SU-DHL-6 (cell line): ENCODE measurements at regions not wholly inside any gene's neighbourhood (a gene's known extent, or its start where the extent isn't known, plus 50 kb on each side); places are given as distances from the start of the nearest gene placed in this dataset.

ENCODE experiments used
- H2AFZ ChIP-seq: fragments of 200-600 bp; sonication (generic); 2 replicates; pipeline ENCODE4 v1.6.1; 2014; ENCODE audit warnings: low read depth, mild to moderate bottlenecking, moderate library complexity, mixed read lengths, antibody characterized with exemption, low read length; ENCODE audit not compliant: severe bottlenecking
- H3F3A ChIP-seq: fragments of 200-600 bp; shearing (Covaris generic); 2 replicates; pipeline ENCODE4 v1.6.0; 2016; ENCODE audit warnings: antibody characterized with exemption, mild to moderate bottlenecking; ENCODE audit not compliant: insufficient read depth
- H3K27ac ChIP-seq: fragments of 200-600 bp; sonication (generic); 2 replicates; pipeline ENCODE4 v1.5.1; 2016; ENCODE audit warnings: low read depth, mild to moderate bottlenecking, low read length, moderate library complexity, mixed read lengths
- H3K27me3 ChIP-seq: fragments of 200-600 bp; sonication (generic), shearing (Covaris generic); 2 replicates; pipeline ENCODE4 v1.6.0; 2014; ENCODE audit warnings: mild to moderate bottlenecking, low read length
- H3K36me3 ChIP-seq: fragments of 200-600 bp; sonication (generic); 2 replicates; pipeline ENCODE4 v1.6.1; 2014; ENCODE audit warnings: mild to moderate bottlenecking, low read length, mixed read lengths
- H3K4me2 ChIP-seq: fragments of 300-600, 200-600 bp; shearing (Covaris generic), sonication (generic); 2 replicates; pipeline ENCODE4 v1.6.0; 2014; ENCODE audit warnings: low read length, low read depth, mild to moderate bottlenecking; ENCODE audit not compliant: poor library complexity, severe bottlenecking
- H3K4me3 ChIP-seq: fragments of 200-600 bp; sonication (generic); 2 replicates; pipeline ENCODE4 v1.5.1; 2014; ENCODE audit warnings: antibody characterized with exemption, low read length, mild to moderate bottlenecking, mixed read lengths; ENCODE audit not compliant: insufficient read depth, poor library complexity, severe bottlenecking
- H3K79me2 ChIP-seq: fragments of 200-600 bp; sonication (generic); 2 replicates; pipeline ENCODE4 v1.6.1; 2014; ENCODE audit warnings: mild to moderate bottlenecking, low read length, moderate library complexity; ENCODE audit not compliant: insufficient read depth
- H3K9ac ChIP-seq: fragments of 200-600 bp; sonication (generic); 2 replicates; pipeline ENCODE4 v1.7.0; 2014; ENCODE audit warnings: mild to moderate bottlenecking, low read length
- H3K9me2 ChIP-seq: fragments of 200-600 bp; sonication (generic); replicated peaks from 2 replicates; pipeline ENCODE4 v1.6.1; 2014; ENCODE audit warnings: low read length; ENCODE audit not compliant: insufficient read depth
- H3K9me3 ChIP-seq: fragments of 200-600 bp; sonication (generic); 2 replicates; pipeline ENCODE4 v1.6.1; 2014; ENCODE audit warnings: low read length, mixed read lengths; ENCODE audit not compliant: insufficient read depth
- H4K20me1 ChIP-seq: fragments of 200-600 bp; sonication (generic); 2 replicates; pipeline ENCODE4 v1.6.1; 2014; ENCODE audit warnings: low read depth, mild to moderate bottlenecking, antibody characterized with exemption, low read length, moderate library complexity, mixed read lengths
- EZH2phosphoT487 ChIP-seq: fragments of 200-600 bp; sonication (generic), shearing (Covaris generic); conservative IDR thresholded peaks from 2 replicates; pipeline ENCODE4 v1.6.1; 2018; ENCODE audit warnings: mild to moderate bottlenecking, antibody characterized with exemption, low read length, moderate library complexity, mixed read lengths
- TF ChIP-seq, protein P1 (sequence below): fragments of 200-600 bp; sonication (generic); IDR thresholded peaks from one replicate; pipeline ENCODE4 v1.5.1; 2017; ENCODE audit warnings: antibody characterized with exemption, mild to moderate bottlenecking, low read length, moderate library complexity; ENCODE audit not compliant: insufficient read depth, poor library complexity, severe bottlenecking

DNA sequence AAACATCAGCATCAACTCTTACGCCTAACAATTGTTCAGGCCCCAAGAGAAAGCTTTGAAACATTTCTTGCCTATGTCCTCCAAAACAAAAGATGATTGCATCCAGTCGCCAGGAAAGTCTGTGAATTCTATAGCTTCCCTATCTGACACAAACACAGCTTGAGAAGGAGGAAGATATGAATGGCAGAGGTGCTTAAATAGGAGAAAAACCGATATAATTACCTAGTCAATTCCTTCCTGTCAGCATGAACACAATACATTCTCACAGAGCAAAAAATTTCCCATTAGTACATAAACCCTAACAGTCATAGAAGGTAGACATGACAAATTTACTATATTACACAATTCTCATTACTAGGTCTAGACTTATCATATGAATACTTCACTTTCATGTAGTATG lies 326.5 kb downstream of the CGGBP1 start:
- H3K36me3 ChIP-seq = no peaks in the 10 kb centered on the region
- H3K9me2 ChIP-seq = no peaks in the 10 kb centered on the region
- no peak for TF ChIP-seq EZH2phosphoT487
- TF ChIP-seq, protein P1, sequence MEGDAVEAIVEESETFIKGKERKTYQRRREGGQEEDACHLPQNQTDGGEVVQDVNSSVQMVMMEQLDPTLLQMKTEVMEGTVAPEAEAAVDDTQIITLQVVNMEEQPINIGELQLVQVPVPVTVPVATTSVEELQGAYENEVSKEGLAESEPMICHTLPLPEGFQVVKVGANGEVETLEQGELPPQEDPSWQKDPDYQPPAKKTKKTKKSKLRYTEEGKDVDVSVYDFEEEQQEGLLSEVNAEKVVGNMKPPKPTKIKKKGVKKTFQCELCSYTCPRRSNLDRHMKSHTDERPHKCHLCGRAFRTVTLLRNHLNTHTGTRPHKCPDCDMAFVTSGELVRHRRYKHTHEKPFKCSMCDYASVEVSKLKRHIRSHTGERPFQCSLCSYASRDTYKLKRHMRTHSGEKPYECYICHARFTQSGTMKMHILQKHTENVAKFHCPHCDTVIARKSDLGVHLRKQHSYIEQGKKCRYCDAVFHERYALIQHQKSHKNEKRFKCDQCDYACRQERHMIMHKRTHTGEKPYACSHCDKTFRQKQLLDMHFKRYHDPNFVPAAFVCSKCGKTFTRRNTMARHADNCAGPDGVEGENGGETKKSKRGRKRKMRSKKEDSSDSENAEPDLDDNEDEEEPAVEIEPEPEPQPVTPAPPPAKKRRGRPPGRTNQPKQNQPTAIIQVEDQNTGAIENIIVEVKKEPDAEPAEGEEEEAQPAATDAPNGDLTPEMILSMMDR = no peak
- no peak overlapping the region for H3K27ac ChIP-seq
- H2AFZ ChIP-seq = no peak overlapping the region
- H4K20me1 ChIP-seq = no peaks in the 10 kb centered on the region
- H3K4me3 ChIP-seq = no peak overlapping the region
- H3K27me3 ChIP-seq = no peaks in the 10 kb centered on the region
- no peaks in the 10 kb centered on the region for H3K9me3 ChIP-seq
- no peak overlapping the region for H3K4me2 ChIP-seq
- H3K9ac ChIP-seq = no peak overlapping the region
- no peaks in the 10 kb centered on the region for H3K79me2 ChIP-seq
- no peaks in the 10 kb centered on the region for H3F3A ChIP-seq

DNA sequence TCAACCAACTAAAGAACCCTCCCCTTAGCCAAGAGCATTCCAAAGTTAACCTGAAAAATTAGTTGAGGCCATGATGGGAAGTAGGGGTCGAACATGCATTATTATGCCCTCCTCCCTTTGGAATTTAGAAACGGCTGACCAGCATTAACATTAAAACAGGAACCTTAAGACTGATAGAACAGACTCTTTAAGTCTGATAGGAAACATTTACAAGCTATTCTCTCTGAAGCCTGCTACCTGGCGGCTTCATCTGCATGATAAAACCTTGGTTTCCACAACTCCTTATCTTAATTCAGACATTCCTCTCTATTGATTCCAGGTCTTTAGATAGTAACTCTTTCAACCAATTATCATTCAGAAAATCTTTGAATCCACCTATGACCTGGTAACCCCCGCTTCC lies 331.0 kb downstream of the CGGBP1 start:
- no peak overlapping the region for H3K27ac ChIP-seq
- H3K4me2 ChIP-seq = no peak overlapping the region
- H3K79me2 ChIP-seq = no peaks in the 10 kb centered on the region
- H4K20me1 ChIP-seq = no peaks in the 10 kb centered on the region
- H3K9ac ChIP-seq = no peak overlapping the region
- H3K4me3 ChIP-seq = no peak overlapping the region
- H3K27me3 ChIP-seq = no peaks in the 10 kb centered on the region
- no peaks in the 10 kb centered on the region for H3K9me3 ChIP-seq
- H2AFZ ChIP-seq = no peak overlapping the region
- no peaks in the 10 kb centered on the region for H3F3A ChIP-seq
- no peaks in the 10 kb centered on the region for H3K9me2 ChIP-seq
- TF ChIP-seq, protein P1 = no peak
- no peak for TF ChIP-seq EZH2phosphoT487
- no peaks in the 10 kb centered on the region for H3K36me3 ChIP-seq

DNA sequence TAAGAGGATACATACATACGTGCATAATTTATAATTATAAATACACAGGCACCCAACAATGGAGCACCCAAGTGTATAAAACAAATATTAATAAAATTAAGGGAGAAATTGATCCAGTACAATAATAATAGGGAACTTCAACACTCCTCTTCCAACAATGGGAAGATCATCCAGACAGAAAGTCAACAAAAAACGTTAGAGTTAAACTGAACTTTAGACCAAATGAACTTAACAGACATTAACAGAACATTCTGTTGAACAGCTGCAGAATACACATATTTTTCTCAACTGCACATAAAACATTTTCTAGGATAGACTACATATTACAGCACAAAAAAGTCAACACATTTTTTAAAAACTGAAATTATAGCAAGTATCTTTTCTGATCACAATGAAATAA lies 339.7 kb downstream of the CGGBP1 start:
- no peak overlapping the region for H3K4me3 ChIP-seq
- H3K27me3 ChIP-seq = no peaks in the 10 kb centered on the region
- no peaks in the 10 kb centered on the region for H3F3A ChIP-seq
- no peak overlapping the region for H2AFZ ChIP-seq
- H4K20me1 ChIP-seq = no peaks in the 10 kb centered on the region
- TF ChIP-seq, protein P1 = no peak
- TF ChIP-seq EZH2phosphoT487 = no peak
- no peak overlapping the region for H3K27ac ChIP-seq
- no peaks in the 10 kb centered on the region for H3K36me3 ChIP-seq
- H3K4me2 ChIP-seq = no peak overlapping the region
- H3K9ac ChIP-seq = no peak overlapping the region
- 0 out of 2 replicates have a peak, but pooled peaks cover 4% of the 10 kb centered on the region for H3K9me2 ChIP-seq
- no peaks in the 10 kb centered on the region for H3K79me2 ChIP-seq
- no peaks in the 10 kb centered on the region for H3K9me3 ChIP-seq
